Kidney (tissue), 13 donors: ENCODE measurements at regions not wholly inside any gene's neighbourhood (a gene's known extent, or its start where the extent isn't known, plus 50 kb on each side); places are given as distances from the start of the nearest gene placed in this dataset.
A peak's percentile ranks its signal among the peaks of the same experiment; 100 is the strongest.
"Not testable (repeated sequence)": the region's sequence is repeated elsewhere in the genome, so short reads cannot be mapped to it uniquely, and the experiment has no call there.

Source experiments
- DNase-seq, 5 donors: peaks; one replicate each; pipeline ENCODE4 v3.0.0-alpha.2; 2013 to 2020
- FAIRE-seq: peaks from 2 replicates; lab custom pipeline; 2012; peaks lifted over from hg19 to GRCh38; lab: Jason Lieb, UNC
- H3K27ac ChIP-seq, 2 donors: one replicate each; pipeline ENCODE4 v1.7.0; 2013; ENCODE audit warnings: low read depth in 2 of 2, low read length in 2 of 2, inconsistent platforms in 1 of 2
- H3K27me3 ChIP-seq: one replicate; pipeline ENCODE4 v1.7.1; 2013; ENCODE audit warnings: low read length, inconsistent platforms; ENCODE audit not compliant: control insufficient read depth, insufficient read depth
- H3K36me3 ChIP-seq, 3 donors: one replicate each; pipeline versions ENCODE4 v1.7.0 to v1.7.1; 2013; ENCODE audit warnings: low read length in 3 of 3, control low read depth in 1 of 3, inconsistent platforms in 1 of 3; ENCODE audit not compliant: insufficient read depth in 3 of 3, control insufficient read depth in 2 of 3
- H3K4me1 ChIP-seq, 3 donors: one replicate each; pipeline versions ENCODE4 v1.7.0 to v1.7.1; 2013; ENCODE audit warnings: low read length in 3 of 3, inconsistent platforms in 1 of 3, low read depth in 1 of 3; ENCODE audit not compliant: control insufficient read depth in 2 of 3, insufficient read depth in 2 of 3
- H3K4me3 ChIP-seq, 3 donors: one replicate each; pipeline versions ENCODE4 v1.7.0 to v1.8.1; 2013; ENCODE audit warnings: low read length in 3 of 3, control low read depth in 1 of 3, inconsistent platforms in 1 of 3
- H3K9ac ChIP-seq, 3 donors: one replicate each; pipeline versions ENCODE4 v1.7.0 to v1.7.1; 2013; ENCODE audit warnings: low read length in 3 of 3, control low read depth in 1 of 3, inconsistent platforms in 1 of 3
- H3K9me3 ChIP-seq, 3 donors: one replicate each; pipeline versions ENCODE4 v1.7.0 to v1.7.1; 2013; ENCODE audit warnings: low read length in 3 of 3, control low read depth in 1 of 3, inconsistent platforms in 1 of 3; ENCODE audit not compliant: control insufficient read depth in 2 of 3, insufficient read depth in 1 of 3
- intact Hi-C: fragments of 100-400 bp; cut with DNase I; formaldehyde crosslinking; loops from one replicate; pipeline ENCODE4 v1.11.1; 2022
- TF ChIP-seq, protein P1 (sequence below): IDR thresholded peaks from 3 replicates; pipeline ENCODE4 v1.5.1; 2012; ENCODE audit warnings: mild to moderate bottlenecking, moderate library complexity, borderline replicate concordance; ENCODE audit not compliant: insufficient read depth; ENCODE audit errors: extremely low read depth
- donor health status: control.
- donor health status: control.
- donor health status: control.
- donor health status: control.
- donor health status: control.
- donor health status: DM: yes; HTN: yes; CAD: no.
- donor health status: Normal renal cell carcinoma (clear cell type).

DNA sequence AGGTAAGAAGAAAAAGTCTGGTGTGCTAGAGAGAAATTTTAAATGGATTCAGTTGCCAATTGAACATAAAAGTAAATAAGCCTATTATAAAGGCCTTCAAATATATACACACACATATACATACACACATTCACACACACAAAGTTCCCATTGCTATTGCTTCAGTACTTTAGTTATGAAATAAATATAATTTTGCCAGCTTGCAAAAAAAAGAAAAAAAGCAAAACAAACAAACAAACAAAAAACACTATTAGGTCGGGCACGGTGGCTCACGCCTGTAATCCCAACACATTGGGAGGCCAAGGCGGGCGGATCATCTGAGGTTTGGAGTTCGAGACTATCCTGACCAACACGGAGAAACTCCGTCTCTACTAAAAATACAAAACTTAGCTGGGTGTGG is 80.3 kb downstream of the SPIN4 start:
- Histone ChIP-seq H3K27me3 (no peaks in the 10 kb centered on the region), H3K4me1 (no peaks in the 10 kb centered on the region), H3K27ac (no peak overlapping the region), H3K36me3 (no peaks in the 10 kb centered on the region), H3K9ac (no peak overlapping the region), H3K4me3 (no peak overlapping the region), H3K9me3 (no peaks in the 10 kb centered on the region)
- TF ChIP-seq, protein P1, sequence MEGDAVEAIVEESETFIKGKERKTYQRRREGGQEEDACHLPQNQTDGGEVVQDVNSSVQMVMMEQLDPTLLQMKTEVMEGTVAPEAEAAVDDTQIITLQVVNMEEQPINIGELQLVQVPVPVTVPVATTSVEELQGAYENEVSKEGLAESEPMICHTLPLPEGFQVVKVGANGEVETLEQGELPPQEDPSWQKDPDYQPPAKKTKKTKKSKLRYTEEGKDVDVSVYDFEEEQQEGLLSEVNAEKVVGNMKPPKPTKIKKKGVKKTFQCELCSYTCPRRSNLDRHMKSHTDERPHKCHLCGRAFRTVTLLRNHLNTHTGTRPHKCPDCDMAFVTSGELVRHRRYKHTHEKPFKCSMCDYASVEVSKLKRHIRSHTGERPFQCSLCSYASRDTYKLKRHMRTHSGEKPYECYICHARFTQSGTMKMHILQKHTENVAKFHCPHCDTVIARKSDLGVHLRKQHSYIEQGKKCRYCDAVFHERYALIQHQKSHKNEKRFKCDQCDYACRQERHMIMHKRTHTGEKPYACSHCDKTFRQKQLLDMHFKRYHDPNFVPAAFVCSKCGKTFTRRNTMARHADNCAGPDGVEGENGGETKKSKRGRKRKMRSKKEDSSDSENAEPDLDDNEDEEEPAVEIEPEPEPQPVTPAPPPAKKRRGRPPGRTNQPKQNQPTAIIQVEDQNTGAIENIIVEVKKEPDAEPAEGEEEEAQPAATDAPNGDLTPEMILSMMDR: no peak
- FAIRE-seq: no peak
- no peak for DNase-seq
- intact Hi-C loops: no loop called here

DNA sequence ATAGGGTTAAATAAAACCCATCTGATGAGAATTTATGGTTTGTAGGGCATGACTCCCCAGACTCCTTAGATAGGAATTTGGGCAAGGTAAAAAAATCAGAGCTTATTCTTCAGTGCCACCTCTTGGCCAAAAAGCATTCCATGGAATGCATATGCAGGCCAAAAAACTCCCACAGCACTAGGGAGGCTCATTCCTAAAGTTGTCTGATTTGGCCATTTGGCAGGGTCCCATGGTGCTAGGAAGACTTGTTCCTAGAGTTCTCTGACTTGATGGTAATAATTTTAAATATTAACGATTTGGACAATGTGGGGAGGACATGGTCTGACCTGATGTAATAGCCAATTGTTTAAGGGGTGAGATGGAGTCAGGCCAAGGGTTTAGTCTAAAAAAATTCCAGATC is 93.0 kb downstream of the SPIN4 start:
- H3K36me3 ChIP-seq: no peaks in the 10 kb centered on the region
- no peak overlapping the region for H3K27ac ChIP-seq
- intact Hi-C loops: no loop called here
- no peak overlapping the region for H3K4me3 ChIP-seq
- no peaks in the 10 kb centered on the region for H3K9me3 ChIP-seq
- TF ChIP-seq, protein P1: no peak
- no peaks in the 10 kb centered on the region for H3K27me3 ChIP-seq
- H3K9ac ChIP-seq: no peak overlapping the region
- FAIRE-seq: no peak
- DNase-seq: no peak
- no peaks in the 10 kb centered on the region for H3K4me1 ChIP-seq

DNA sequence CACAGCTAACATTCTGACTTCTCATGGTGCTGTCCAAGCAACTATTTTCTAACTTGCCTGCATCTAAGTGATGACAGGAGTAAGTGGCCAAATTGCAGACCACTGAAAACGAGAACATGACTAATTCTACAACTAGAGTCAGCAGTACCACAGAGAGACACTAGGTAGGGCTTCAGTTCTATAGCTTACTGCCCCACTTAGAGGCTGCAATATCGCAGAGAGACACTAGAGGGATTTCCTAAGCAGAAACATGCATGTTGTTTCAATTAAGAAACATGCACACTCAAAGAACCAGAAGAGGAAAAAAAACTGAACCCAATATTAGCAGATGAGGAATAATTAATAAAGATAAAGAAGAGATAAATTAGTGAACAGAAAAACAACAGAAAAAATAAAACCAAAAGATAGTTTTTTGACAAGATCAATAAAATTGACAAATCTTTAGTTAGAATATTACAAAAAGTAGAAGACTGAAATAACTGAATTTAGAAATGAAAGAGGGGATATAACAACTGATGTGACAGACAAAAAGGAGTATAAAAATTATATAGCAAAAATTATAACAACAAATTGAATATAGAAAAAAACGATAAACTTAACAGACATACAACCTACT is 100.8 kb downstream of the SPIN4 start:
- H3K4me3 ChIP-seq: no peak overlapping the region
- no peak for FAIRE-seq
- no peaks in the 10 kb centered on the region for H3K36me3 ChIP-seq
- H3K27ac ChIP-seq: no peak overlapping the region
- no peaks in the 10 kb centered on the region for H3K9me3 ChIP-seq
- no peaks in the 10 kb centered on the region for H3K4me1 ChIP-seq
- TF ChIP-seq, protein P1: peak; percentile 64
- intact Hi-C loops: no loop called here
- H3K27me3 ChIP-seq: no peaks in the 10 kb centered on the region
- no peak overlapping the region for H3K9ac ChIP-seq
- DNase-seq: peak in 4 of 5 donors; percentile 35 to 85 (median 70)

DNA sequence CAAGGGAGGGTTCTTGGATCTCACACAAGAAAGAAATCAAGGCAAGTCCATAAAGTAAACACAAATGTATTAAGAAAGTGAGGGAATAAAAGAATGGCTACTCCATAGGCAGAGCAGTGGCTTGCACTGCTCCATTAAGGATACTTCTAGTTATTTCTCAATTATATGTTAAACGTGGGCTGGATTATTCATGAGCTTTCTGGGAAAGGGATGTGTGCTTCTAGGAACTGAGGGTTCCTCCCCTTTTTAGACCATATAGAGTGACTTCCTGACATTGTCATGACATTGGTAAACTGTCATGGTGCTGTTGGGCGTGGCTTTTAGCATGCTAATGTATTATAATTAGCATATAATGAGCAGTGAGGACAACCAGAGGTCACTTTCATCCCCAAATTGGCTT is 108.4 kb downstream of the SPIN4 start:
- FAIRE-seq, intact Hi-C loops, H3K27me3 ChIP-seq, H3K27ac ChIP-seq, DNase-seq, H3K4me3 ChIP-seq, H3K9me3 ChIP-seq, H3K9ac ChIP-seq, H3K4me1 ChIP-seq, H3K36me3 ChIP-seq: not testable (repeated sequence)

DNA sequence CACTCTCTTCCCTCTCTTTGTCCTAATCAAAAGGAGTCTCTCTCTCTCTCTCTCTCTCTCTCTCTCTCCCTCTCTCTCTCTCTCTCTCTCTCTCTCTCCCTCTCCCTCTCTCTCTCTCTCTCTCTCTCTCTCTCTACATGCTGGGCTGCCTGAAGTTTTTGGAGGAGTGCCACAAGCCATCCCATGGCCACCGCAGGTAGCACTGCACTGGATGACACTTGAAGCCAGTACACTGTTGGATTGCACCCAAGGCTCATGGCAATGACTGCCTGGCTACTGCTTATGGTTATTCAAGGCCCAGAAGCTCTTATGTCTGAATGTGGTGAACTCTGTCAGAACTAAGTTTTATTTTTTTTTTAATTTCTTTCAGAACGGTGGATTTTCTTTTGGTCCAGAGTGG is 115.2 kb downstream of the SPIN4 start:
- H3K27ac ChIP-seq, H3K9ac ChIP-seq, FAIRE-seq, intact Hi-C loops, H3K9me3 ChIP-seq, H3K27me3 ChIP-seq, DNase-seq, H3K36me3 ChIP-seq, H3K4me1 ChIP-seq, H3K4me3 ChIP-seq: not testable (repeated sequence)

DNA sequence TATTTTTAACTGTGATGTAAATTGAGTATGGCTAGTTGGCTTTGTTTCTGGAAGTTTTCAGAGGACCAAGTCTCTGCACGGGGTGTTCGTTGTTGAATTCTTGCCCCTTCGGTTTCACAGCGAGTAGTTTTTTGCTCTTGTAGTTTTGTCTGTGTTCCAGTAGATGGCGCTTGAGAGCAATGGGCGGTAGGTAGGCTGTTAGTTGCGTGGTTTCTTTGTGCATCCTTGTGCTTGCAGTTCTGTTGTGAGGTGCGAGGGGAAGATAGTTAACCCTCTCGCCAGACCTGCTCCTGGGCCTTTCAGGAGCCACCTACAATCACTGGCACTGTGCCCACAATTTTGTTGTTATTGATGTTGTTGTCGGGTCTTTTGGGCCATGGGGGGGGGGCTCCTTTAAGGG is 118.1 kb downstream of the SPIN4 start:
- intact Hi-C loops, H3K4me1 ChIP-seq, H3K36me3 ChIP-seq, H3K4me3 ChIP-seq, H3K9me3 ChIP-seq, DNase-seq, H3K27ac ChIP-seq, H3K27me3 ChIP-seq, H3K9ac ChIP-seq: not testable (repeated sequence)
- FAIRE-seq: peak; percentile 56
